Activated CD4-positive, alpha-beta T cell treated with anti-CD3 and anti-CD28 coated beads, Interleukin-2, amount 10 ng/mL, durations not matched to agents 7 days and 5 days (primary cell): ENCODE measurements at regions not wholly inside any gene's neighbourhood (a gene's known extent, or its start where the extent isn't known, plus 50 kb on each side); places are given as distances from the start of the nearest gene placed in this dataset.
"Not testable (repeated sequence)": the region's sequence is repeated elsewhere in the genome, so short reads cannot be mapped to it uniquely, and the experiment has no call there.

Experiments
- CTCF ChIA-PET: fragments of 350-600 bp; sonication (Branson Sonifier 250); formaldehyde crosslinking; loops from one replicate; lab custom pipeline; 2021; ENCODE audit warnings: antibody characterized with exemption; lab: Charles Lee
- POLR2A ChIA-PET: fragments of 350-600 bp; sonication (Branson Sonifier 250); formaldehyde crosslinking; loops from one replicate; lab custom pipeline; 2021; ENCODE audit warnings: antibody characterized with exemption; lab: Charles Lee
- DNase-seq: peaks from one replicate; pipeline ENCODE4 v3.0.0-alpha.2; 2020
- H3K27ac Mint-ChIP-seq: one replicate; pipeline ENCODE4 v1.8.0; 2021; ENCODE audit warnings: mild to moderate bottlenecking, moderate library complexity, mixed read lengths
- H3K27me3 Mint-ChIP-seq: one replicate; pipeline ENCODE4 v1.8.0; 2021; ENCODE audit warnings: mixed read lengths
- H3K36me3 Mint-ChIP-seq: one replicate; pipeline ENCODE4 v1.8.0; 2021; ENCODE audit warnings: low read depth, mixed read lengths
- H3K4me1 Mint-ChIP-seq: one replicate; pipeline ENCODE4 v1.8.0; 2021; ENCODE audit warnings: mixed read lengths
- H3K4me3 Mint-ChIP-seq: one replicate; pipeline ENCODE4 v1.8.0; 2021; ENCODE audit warnings: mild to moderate bottlenecking, moderate library complexity, mixed read lengths
- H3K9me3 Mint-ChIP-seq: one replicate; pipeline ENCODE4 v1.8.0; 2021; ENCODE audit warnings: mixed read lengths

GRCh38 chr21:28836588-28836987 lies 156.1 kb downstream of the LTN1 start:
- H3K27me3 Mint-ChIP-seq, POLR2A ChIA-PET, CTCF ChIA-PET: not testable (repeated sequence)
- peak; percentile 33 for DNase-seq
- Mint-ChIP-seq H3K36me3 (peaks cover 56% of the 10 kb centered on the region), H3K4me3 (peak overlapping the region; percentile 85), H3K4me1 (peaks cover 75% of the 10 kb centered on the region), H3K27ac (peak overlapping the region; percentile 97), H3K9me3 (peaks cover 21% of the 10 kb centered on the region)

GRCh38 chr21:28834335-28835238 lies 158.1 kb downstream of the LTN1 start:
- peak overlapping the region; percentile 85 for H3K4me3 Mint-ChIP-seq
- DNase-seq = no peak
- H3K4me1 Mint-ChIP-seq = peaks cover 84% of the 10 kb centered on the region
- ChIA-PET CTCF (interaction anchor here (1.0 to 1.7 kb wide), 2 partner anchors 59 to 89 kb away, joined by 3 to 5 read pairs; no protein-coding TSS in a partner anchor), POLR2A (interaction anchor here (0.6 to 0.7 kb wide), 3 partner anchors 12 to 168 kb away, joined by 3 to 5 read pairs (median 4); no protein-coding TSS in a partner anchor)
- peaks cover 50% of the 10 kb centered on the region for H3K36me3 Mint-ChIP-seq
- H3K9me3 Mint-ChIP-seq = peaks cover 16% of the 10 kb centered on the region
- H3K27me3 Mint-ChIP-seq = no peaks in the 10 kb centered on the region
- peak overlapping the region; percentile 97 for H3K27ac Mint-ChIP-seq

GRCh38 chr21:28833609-28834008 lies 159.1 kb downstream of the LTN1 start:
- no peaks in the 10 kb centered on the region for H3K27me3 Mint-ChIP-seq
- peaks cover 43% of the 10 kb centered on the region for H3K36me3 Mint-ChIP-seq
- CTCF ChIA-PET = no interaction called here
- peak overlapping the region; percentile 97 for H3K27ac Mint-ChIP-seq
- DNase-seq = no peak
- H3K9me3 Mint-ChIP-seq = peaks cover 9% of the 10 kb centered on the region
- POLR2A ChIA-PET = no interaction called here
- no peak overlapping the region for H3K4me3 Mint-ChIP-seq
- H3K4me1 Mint-ChIP-seq = peaks cover 78% of the 10 kb centered on the region

- H3K4me3 Mint-ChIP-seq = peak overlapping the region; percentile 13
- peaks cover 76% of the 10 kb centered on the region for H3K4me1 Mint-ChIP-seq
- peaks cover 9% of the 10 kb centered on the region for H3K9me3 Mint-ChIP-seq
- H3K36me3 Mint-ChIP-seq = peaks cover 41% of the 10 kb centered on the region
- POLR2A ChIA-PET = no interaction called here
- no peak for DNase-seq
- no peaks in the 10 kb centered on the region for H3K27me3 Mint-ChIP-seq
- CTCF ChIA-PET = interaction anchor here (1.1 kb wide), 1 partner anchor 10 kb away, joined by 3 read pairs; no protein-coding TSS in a partner anchor
- peak overlapping the region; percentile 97 for H3K27ac Mint-ChIP-seq
These were observed 159.5 kb downstream of the LTN1 start for GRCh38 chr21:28833182-28833581.

GRCh38 chr21:28832715-28833061 lies 160.0 kb downstream of the LTN1 start:
- ChIA-PET POLR2A (interaction anchor here (1.0 kb wide), 1 partner anchor 51 kb away, joined by 3 read pairs; no protein-coding TSS in a partner anchor), CTCF (interaction anchor here (0.6 to 1.1 kb wide), 3 partner anchors 9 to 53 kb away, joined by 3 to 8 read pairs (median 3); no protein-coding TSS in a partner anchor)
- Mint-ChIP-seq H3K36me3 (peaks cover 39% of the 10 kb centered on the region), H3K27me3 (no peaks in the 10 kb centered on the region), H3K9me3 (peaks cover 9% of the 10 kb centered on the region), H3K4me1 (peaks cover 74% of the 10 kb centered on the region), H3K27ac (peak overlapping the region; percentile 97), H3K4me3 (peak overlapping the region; percentile 37)
- no peak for DNase-seq

- POLR2A ChIA-PET = interaction anchor here (1.0 kb wide), 1 partner anchor 52 kb away, joined by 3 read pairs; no protein-coding TSS in a partner anchor
- Mint-ChIP-seq H3K9me3 (peaks cover 9% of the 10 kb centered on the region), H3K4me1 (peaks cover 74% of the 10 kb centered on the region), H3K36me3 (peaks cover 36% of the 10 kb centered on the region), H3K27ac (peak overlapping the region; percentile 97), H3K4me3 (peak overlapping the region; percentile 37), H3K27me3 (no peaks in the 10 kb centered on the region)
- peak; percentile 58 for DNase-seq
- CTCF ChIA-PET = interaction anchor here (0.6 to 1.1 kb wide), 3 partner anchors 9 to 54 kb away, joined by 3 to 8 read pairs (median 3); no protein-coding TSS in a partner anchor
These were observed 160.5 kb downstream of the LTN1 start for GRCh38 chr21:28832013-28832714.

- Mint-ChIP-seq H3K4me3 (no peak overlapping the region), H3K4me1 (peaks cover 46% of the 10 kb centered on the region), H3K27me3 (no peaks in the 10 kb centered on the region), H3K9me3 (peaks cover 3% of the 10 kb centered on the region), H3K27ac (no peak overlapping the region), H3K36me3 (peaks cover 22% of the 10 kb centered on the region)
- CTCF ChIA-PET = interaction anchor here (0.5 kb wide), 1 partner anchor 57 kb away, joined by 4 read pairs; no protein-coding TSS in a partner anchor
- no peak for DNase-seq
- POLR2A ChIA-PET = no interaction called here
These were observed 163.7 kb downstream of the LTN1 start for GRCh38 chr21:28828981-28829380.

GRCh38 chr21:28828021-28828420 lies 164.7 kb downstream of the LTN1 start:
- CTCF ChIA-PET = no interaction called here
- no peak for DNase-seq
- Mint-ChIP-seq H3K4me3 (no peak overlapping the region), H3K4me1 (peaks cover 36% of the 10 kb centered on the region), H3K36me3 (peaks cover 12% of the 10 kb centered on the region), H3K27ac (no peak overlapping the region), H3K27me3 (no peaks in the 10 kb centered on the region), H3K9me3 (no peaks in the 10 kb centered on the region)
- POLR2A ChIA-PET = no interaction called here

GRCh38 chr21:28827422-28827821 lies 165.3 kb downstream of the LTN1 start:
- CTCF ChIA-PET = no interaction called here
- Mint-ChIP-seq H3K4me1 (peaks cover 30% of the 10 kb centered on the region), H3K9me3 (no peaks in the 10 kb centered on the region), H3K4me3 (no peak overlapping the region), H3K27ac (peak overlapping the region; percentile 33), H3K27me3 (no peaks in the 10 kb centered on the region), H3K36me3 (peaks cover 11% of the 10 kb centered on the region)
- POLR2A ChIA-PET = no interaction called here
- DNase-seq = no peak

GRCh38 chr21:28826569-28826968 lies 166.1 kb downstream of the LTN1 start:
- CTCF ChIA-PET = no interaction called here
- H3K9me3 Mint-ChIP-seq = no peaks in the 10 kb centered on the region
- no peak overlapping the region for H3K4me3 Mint-ChIP-seq
- no peak for DNase-seq
- H3K27me3 Mint-ChIP-seq = no peaks in the 10 kb centered on the region
- H3K4me1 Mint-ChIP-seq = peaks cover 25% of the 10 kb centered on the region
- POLR2A ChIA-PET = no interaction called here
- H3K36me3 Mint-ChIP-seq = peaks cover 11% of the 10 kb centered on the region
- H3K27ac Mint-ChIP-seq = no peak overlapping the region

- Mint-ChIP-seq H3K9me3 (no peaks in the 10 kb centered on the region), H3K4me1 (peaks cover 22% of the 10 kb centered on the region), H3K27ac (no peak overlapping the region), H3K36me3 (peaks cover 16% of the 10 kb centered on the region), H3K4me3 (no peak overlapping the region), H3K27me3 (no peaks in the 10 kb centered on the region)
- CTCF ChIA-PET = no interaction called here
- no peak for DNase-seq
- POLR2A ChIA-PET = no interaction called here
These were observed 166.7 kb downstream of the LTN1 start for GRCh38 chr21:28826021-28826420.

- peaks cover 33% of the 10 kb centered on the region for H3K36me3 Mint-ChIP-seq
- H3K27ac Mint-ChIP-seq = no peak overlapping the region
- H3K4me3 Mint-ChIP-seq = no peak overlapping the region
- peaks cover 12% of the 10 kb centered on the region for H3K4me1 Mint-ChIP-seq
- CTCF ChIA-PET = interaction anchor here (0.7 kb wide), 2 partner anchors 9 to 55 kb away, joined by 3 read pairs; no protein-coding TSS in a partner anchor
- no peak for DNase-seq
- POLR2A ChIA-PET = no interaction called here
- H3K9me3 Mint-ChIP-seq = no peaks in the 10 kb centered on the region
- no peaks in the 10 kb centered on the region for H3K27me3 Mint-ChIP-seq
These were observed 169.2 kb downstream of the LTN1 start for GRCh38 chr21:28823429-28823828.
